SKM-1 treated with dmso at 0.1 percent for 144 hours (cell line): ENCODE measurements at regions not wholly inside any gene's neighbourhood (a gene's known extent, or its start where the extent isn't known, plus 50 kb on each side); places are given as distances from the start of the nearest gene placed in this dataset.

Source experiments
- DNase-seq: peaks from one replicate; lab custom pipeline; 2025; ENCODE audit not compliant: unreplicated experiment; lab: John Stamatoyannopoulos, UW

DNA sequence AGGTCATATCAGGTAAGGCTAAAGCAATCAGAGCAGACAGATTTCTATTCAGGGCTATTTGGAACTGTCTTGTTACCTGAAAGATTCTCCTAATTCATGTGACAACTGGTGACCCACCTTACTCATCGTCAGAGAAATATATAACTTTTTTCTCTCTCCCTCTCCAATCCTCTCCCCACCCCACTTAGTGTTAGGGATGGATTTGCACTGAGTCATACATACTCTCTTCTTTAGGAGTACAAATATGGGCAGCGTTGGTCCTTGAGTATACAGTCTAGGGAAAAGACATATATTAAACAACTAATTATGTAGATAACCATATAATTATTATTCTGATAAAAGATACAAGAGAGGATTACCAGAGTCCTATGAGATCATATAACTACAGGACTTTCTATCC, 246.3 kb downstream of the HHIPL2 start:
- no peak for DNase-seq

DNA sequence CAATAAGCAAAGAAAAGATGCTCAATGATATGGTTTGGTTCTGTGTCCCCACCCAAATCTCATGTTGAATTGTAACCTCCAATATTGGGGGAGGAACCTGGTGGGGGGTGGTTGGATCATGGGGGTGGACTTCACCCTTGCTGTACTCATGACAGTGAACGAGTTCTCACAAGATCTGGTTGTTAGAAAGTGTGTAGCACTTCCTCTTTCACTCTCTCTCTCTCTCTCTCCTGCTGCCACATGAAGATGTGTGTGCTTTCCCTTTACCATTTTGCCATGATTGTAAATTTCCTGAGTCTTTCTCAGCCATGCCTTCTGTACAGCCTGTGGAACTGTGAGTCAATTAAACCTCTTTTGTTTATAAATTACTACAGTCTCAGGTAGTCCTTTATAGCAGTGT, 248.4 kb downstream of the HHIPL2 start:
- no peak for DNase-seq

DNA sequence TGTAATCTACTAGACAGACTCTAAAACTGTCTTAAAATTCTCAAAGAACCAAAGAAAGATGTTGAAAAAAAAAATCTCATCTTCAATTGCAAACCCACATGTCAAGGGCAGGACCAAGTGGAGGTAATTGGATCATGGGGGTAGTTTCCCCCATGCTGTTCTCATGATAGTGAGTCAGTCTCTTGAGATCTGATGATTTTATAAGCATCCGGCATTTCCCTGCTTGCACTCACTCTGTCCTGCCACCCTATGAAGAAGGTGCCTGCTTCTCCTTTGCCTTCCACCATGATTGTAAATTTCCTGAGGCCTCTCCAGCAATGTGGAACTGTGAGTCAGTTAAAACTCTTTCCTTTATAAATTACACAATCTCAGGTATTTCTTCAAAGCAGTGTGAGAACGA, 257.0 kb downstream of the HHIPL2 start:
- no peak for DNase-seq

DNA sequence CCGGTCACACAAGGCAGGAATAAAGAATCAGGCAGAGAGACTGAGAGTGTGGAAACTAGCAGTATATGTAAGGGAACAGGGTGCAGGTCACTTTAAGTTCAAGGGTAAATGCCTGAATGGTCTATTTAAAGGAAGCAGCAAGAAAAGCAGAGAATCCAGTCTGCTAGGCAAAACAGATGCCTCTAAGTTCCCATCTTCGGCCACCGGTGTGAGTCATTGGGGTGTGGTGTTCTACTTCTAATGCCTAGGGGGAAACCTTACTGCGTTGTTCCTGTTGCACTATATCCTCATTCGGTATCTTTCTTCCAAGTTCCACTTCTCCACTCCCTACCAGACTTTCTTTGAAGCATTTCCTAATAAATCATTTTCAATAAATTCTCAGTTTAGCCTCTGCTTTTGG, 259.9 kb downstream of the HHIPL2 start:
- peak; percentile 76 for DNase-seq

DNA sequence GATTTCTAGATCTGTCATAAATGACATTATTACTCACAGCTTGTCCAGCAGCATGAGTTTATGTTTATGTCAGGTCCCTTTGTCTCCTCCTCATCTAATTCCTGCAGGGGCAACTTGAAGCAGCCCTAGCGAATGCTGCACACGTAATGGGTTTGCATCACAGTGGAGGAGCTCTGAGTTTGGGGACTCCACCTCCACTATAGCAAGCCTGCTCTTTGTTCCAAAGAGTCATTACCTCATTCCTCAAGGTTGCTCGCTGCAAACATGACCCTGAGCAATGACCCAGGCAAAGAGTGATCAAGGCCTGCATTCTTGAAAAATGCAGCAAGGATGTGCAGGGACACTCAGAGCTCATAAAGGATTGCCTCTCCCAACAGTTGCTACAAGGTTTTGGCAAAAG, 261.9 kb downstream of the HHIPL2 start:
- no peak for DNase-seq

DNA sequence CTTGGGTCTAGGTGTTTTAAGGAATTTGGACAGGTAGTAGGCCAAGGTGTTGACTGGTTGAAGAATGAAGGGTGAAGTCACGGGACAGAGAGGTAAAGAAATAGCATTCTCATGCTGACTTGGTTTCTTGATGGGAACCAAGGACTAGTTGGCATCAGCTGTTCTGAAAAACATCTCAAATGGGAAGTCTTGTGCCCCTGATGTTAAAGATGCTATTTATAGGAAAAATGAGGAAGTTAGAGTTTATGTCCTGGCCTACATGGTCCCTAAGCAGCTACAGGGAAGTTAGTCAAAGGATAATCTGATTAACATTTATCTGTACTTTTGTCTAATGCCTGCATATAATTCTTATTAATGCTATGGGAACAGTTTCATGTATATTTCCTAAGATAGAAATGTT, 262.4 kb downstream of the HHIPL2 start:
- peak; percentile 72 for DNase-seq

DNA sequence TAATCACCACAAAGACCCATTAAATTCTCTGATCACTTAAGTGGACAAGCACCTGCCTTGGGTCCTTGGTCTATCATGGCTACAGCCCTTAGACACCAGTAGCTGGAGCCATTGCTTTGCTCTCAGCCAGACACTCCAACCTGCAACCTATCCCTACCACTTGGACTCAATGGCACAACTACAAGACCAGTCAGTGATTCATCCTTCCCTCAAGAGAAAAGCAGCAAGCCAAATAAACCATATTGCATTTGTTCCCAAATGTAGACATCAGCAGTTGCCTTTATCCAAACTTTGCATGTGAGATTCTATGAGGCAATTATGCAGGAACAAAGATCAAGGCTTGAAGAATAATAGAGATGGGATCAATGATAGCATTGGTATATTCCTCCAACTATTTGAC, 263.4 kb downstream of the HHIPL2 start:
- DNase-seq, result no peak

DNA sequence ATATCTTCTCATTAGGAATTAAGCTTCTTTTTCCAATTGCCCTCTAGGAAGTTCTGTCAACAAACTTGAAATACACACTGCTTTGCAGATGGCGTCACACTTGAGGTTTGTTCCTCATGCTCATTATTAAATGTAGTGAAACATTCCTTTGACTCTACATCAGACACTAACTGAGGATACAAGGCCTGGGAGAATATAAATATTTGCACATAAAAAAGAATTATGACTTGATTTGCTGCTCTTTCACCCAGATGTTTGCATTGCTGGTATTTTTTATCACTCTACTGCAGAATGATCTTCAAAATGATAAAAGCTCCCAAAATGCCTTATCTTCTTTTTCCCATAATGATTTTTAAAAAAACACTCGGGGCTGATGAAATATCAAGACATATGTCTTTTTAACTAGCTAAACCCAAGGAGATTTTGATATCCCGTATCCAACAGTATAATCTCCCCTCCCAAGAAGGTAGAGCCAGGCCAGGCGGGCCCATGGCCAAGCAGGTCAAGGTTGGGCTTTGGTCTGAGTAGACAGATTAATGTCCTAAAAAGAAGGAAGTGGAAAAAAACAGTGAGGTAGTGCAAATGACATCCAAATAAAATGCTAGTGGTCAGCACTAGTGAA, 264.6 kb downstream of the HHIPL2 start:
- DNase-seq, result no peak

DNA sequence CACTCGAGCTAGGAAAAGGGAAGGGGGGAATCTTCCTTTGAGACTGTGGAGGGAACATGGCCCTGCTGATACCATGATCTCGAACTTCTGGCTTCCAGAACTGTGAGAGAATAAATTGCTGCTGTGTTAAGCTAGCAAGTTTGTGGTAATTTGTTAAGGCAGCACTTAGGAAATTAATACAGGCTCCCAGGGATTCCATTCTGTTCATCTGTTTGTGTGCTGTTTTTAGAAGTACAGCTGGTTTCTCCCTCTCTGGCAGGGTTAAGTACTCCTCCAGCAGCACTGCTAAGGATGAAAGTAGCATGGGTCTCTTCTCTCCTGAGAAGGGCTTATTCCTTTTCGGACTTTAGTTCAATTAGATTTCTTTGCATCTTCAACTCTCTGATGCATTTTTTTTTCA, 268.3 kb downstream of the HHIPL2 start:
- DNase-seq, result no peak

DNA sequence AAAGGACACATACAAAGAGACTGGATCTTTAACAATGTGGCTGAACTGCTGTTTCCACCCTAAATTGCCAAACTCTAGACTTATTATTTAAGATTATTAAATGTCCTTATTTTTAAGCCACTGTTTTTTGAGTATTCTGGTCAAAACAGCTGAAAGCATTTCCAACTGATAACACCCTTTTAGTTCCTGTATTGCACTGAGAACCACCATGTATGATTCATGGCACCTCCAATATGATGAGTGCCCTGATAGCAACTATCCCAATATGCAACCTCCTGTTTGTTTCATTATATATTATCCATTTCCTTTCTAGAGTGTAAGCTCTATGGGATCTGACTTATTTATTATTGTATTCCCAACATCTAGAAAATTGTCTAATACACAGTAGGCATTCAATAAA, 269.4 kb downstream of the HHIPL2 start:
- no peak for DNase-seq

DNA sequence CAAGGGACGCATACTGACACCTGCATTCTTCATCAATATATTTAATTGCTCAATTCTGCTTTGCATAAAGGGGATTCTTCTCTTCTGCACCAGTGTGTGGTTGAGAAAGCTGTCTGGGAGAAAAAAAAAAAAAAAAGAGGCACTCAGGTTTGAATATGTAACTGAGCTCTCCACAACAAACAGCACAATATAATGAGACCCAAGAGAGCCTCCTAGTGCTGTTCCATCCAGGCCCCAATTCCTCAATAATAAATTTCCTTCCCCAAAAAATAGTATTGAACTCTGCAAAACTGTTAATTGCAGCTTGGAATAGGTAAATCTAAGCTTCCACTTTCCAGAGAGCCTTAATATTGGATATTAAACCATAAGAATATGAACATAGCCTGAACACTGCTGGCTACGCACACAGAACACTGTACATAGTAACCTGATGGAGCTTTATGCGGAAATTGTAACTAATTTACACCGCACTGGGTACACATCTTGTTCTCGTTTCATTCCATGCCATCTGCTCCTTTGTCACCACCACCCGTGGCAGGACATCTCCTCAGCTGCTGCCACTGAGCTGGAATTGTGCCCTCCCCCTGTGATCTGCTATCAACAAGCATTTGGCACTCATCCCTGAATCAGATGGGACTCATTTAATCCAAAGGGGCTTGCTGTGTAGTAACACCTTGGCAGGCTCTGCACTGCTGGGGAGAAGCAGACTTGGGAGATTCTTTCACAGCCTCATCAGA, 272.0 kb downstream of the HHIPL2 start:
- DNase-seq, result no peak

DNA sequence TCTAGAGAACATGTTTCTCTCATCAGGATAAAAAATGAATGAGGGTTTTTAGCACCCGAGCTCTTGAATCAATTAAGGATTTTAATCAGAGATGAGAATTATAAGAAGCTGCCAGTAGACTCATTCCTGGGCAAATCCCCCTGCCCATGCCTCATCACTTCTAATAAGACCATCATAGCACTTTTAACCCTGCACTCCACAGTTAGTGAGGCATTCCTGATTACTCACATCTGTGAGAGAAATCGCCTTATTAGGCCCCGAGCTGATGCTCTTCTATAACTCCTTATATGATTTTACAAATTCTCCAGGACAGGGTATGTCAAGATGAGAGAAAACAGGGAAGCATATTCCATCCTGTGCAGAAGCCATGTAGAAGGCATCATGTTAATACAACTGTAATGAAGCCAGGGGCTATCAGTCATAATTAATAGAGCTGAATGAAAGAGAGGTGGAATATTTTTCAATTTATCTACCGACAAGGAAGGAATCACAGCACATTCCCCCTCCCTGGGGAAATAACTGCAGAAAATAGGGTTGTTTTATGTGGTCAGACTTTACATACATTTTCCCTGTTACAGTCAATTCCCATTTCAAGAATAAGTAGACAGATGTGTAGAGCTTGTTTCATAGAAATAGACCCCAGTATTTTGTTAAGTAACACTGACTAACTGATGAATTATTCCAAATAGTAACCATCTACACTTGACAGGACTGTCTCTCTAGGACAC, 272.7 kb downstream of the HHIPL2 start:
- DNase-seq, result no peak

DNA sequence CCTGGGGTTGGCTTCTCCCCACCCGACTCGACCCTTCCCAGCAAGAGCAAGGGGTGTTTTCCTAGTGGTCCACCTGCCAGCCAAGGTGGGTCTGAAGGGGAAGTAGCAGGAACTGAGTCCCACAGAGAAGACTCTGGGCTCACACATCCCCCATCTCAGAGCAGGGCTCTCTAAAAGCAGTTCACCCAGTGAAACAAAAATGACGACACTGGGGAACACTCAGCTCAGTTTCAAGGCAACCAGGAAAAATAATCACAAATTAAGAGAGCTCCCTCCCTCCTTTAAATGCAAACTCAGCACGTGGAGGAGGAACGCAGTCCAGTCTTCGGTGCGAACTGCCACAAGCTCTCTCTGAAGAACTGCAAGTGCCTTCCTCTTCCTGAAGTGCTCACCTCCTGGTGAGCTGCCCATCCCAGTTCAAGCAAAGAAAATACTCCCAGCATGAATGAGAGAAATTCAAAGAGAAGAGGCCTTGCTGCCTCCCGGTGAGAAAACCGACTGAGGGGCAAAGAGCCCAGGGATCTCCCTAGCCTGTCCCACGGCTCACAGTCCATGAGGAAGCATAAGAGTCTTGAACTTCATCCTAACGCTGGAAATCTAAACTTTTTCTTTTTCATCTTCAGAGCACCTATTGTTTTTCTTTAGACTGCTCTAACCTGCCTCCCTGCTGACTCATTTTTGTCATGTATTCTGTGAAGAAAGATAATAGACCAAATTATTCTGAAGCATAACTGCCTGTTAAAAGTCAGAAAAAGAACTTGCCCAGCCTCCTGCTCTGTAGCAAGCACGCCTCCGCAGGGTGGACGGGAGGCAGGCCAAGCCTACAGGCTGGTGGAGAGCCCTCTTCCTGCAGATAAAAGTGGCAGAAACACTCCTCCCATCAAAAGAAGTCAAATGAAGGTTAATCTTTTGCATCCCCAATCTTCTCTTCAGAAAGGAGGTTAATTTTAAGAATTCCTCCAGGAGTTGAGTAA, 281.4 kb downstream of the HHIPL2 start:
- no peak for DNase-seq

DNA sequence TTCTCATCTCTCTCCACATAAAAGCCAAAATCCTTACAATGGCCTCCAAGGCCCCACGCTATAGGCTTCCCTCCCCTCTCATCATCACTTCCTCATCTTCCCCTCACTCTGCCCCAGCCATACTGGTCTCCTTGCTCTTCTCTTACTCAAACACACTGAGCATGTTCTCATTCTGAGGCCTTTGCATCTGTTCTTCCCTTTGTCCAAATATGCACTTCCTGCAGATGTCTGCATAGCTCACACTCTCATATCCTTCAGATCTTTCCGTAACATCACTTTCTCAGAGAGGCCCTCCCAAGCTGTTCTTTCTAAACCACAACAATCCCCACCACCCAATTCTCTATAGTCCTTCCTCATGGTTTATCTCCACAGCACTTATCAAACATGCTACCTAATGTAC, 284.1 kb downstream of the HHIPL2 start:
- DNase-seq, result no peak

DNA sequence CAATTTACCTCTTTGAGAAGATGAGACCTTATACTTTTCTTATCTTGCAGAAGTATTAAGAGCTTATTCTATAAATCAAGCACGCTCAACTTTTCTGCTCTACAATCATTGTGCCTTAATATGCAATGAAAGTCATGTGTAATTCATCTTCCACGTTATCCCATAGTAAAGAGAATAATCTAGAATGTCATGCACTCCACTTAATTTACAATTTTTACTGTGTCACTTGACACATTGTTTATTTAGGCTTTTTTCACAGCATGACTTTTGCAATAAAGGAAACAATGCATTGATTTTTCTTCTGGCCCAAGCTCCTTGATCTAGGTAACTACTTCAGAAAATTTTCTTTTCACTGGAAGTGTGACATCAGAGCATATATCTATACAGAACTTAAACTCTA, 290.9 kb downstream of the HHIPL2 start:
- no peak for DNase-seq

DNA sequence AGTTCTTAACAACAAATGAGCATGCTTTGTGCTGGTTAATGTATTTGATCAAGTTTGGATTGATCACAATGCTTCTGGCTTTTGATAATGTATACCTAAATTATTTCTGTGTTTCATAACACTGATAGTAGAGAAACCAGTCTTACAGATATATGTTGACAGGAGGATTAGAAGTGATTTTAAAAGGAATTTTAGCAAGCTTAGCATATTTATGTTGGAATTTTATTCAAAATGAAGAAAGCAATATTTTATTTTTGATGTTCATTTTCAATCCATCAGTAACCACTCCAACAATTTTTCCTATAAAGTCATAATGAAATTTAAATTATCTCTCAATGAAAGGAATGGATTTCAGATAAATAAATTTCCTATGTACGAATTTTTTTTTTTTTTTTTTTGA, 291.8 kb downstream of the HHIPL2 start:
- DNase-seq, result no peak

DNA sequence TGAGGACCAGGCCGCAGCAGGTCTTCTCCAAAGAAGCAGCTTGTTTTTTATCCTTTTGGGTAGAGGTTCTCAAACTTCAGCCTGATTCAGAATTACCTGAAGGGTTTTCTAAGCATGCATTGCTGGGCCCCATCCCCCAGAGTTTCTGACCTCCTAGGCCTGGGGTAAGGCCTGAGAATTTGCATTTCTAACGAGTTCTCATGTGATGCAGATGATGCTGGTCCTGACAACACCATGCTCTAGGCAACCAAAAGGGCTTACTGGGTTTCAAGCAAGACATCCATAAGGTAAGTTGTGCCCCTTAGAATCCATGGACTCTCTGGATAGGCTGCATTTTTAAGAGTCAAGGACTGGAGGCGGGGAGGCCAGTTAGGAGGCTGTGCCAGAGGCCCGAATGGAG, 295.1 kb downstream of the HHIPL2 start:
- no peak for DNase-seq

DNA sequence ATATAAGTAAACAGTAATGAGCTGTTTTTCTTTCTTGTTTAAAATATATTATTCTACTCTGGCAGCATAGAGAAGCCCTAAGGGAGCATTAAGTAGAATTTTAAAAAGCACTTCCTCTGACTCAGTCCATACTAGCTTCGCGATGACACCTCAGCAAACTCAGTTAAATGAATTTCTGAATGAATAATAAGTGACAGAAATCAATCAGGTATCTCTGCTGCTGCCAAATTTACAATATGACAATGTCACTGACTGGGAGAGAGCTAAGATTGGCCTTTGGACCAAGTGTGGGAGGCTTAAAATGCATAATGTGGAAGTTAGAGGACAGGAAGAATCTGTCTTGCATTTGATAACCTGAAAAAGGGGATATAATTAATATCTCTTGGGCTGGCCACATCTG, 296.1 kb downstream of the HHIPL2 start:
- no peak for DNase-seq

DNA sequence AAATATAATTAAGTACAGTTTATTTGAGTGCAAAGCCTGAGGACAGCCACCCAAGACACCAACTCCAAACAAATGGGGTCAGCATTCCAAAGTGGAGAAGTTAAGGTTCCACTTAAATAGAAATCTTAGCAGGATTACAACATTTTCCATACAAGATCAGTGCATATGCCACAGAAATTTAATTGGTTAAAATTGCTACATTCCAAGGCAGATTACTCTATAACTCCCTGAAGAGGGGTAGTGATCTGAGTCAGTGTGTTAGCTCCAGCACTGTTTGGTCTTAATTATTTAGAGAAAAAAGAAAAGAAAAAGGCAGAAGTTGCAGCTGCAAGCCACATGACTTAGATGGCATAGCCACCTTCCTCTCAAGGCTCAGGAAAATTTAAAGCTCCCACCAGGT, 297.5 kb downstream of the HHIPL2 start:
- DNase-seq, result no peak

DNA sequence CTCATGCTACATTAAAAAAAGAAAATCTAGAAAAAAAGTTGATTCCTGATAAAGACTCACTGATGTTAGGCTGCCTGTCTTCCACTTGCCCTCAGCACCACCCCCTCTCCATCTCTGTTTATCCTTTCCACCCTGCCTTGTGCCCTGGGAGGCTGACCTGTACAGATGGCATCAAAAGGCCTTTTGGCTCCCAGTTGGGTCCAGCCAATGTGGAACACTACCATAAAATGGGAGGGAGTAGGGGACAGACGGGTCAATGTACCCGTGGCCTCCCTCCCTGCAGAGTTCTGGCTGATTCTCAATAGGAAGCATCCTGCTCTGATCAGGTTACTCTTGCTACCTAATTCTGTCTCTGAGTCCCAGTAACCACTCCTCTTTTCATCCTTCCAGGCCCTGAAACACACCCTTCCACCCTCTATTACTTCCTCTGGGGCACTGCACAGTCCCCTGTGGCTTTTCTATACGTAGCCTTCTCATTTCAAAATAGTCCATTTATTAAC, 300.0 kb downstream of the HHIPL2 start:
- no peak for DNase-seq

DNA sequence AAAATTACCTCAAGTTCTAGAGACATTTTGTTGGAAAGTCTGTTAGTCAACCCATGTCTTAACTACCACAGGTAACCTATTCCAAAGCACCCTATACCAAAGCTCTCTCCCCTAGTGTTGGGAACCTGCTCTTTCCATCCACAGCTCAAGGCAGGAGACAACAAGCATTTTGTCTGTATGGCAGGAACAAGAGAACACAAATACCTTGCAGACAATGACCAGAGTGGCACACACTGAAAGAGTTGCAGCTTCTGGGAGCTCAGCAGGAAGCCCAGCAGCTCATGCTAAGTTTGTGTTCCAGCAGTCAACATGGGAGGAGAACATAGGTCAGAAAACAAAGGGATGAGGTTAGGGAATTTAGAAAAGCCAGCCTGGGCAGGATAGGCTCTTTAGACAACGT, 300.8 kb downstream of the HHIPL2 start:
- DNase-seq, result no peak
